HL-60 (cell line): ENCODE measurements at regions not wholly inside any gene's neighbourhood (a gene's known extent, or its start where the extent isn't known, plus 50 kb on each side); places are given as distances from the start of the nearest gene placed in this dataset.
A peak's percentile ranks its signal among the peaks of the same experiment; 100 is the strongest.

Source experiments
- DNase-seq, 2 experiments: peaks; one replicate each; pipeline ENCODE4 v3.0.0-alpha.2; 2010 to 2020; ENCODE audit warnings: low read depth in 1 of 2, low spot score in 1 of 2
- H3K27ac ChIP-seq: fragments of 250-450 bp; sonication (Bioruptor Pico); replicated peaks from 2 replicates; pipeline ENCODE4 v1.5.1; 2020; ENCODE audit warnings: mild to moderate bottlenecking, moderate library complexity
- H3K27me3 ChIP-seq: fragments of 250-450 bp; sonication (Bioruptor Pico); 2 replicates; pipeline ENCODE4 v1.5.1; 2021; ENCODE audit warnings: mild to moderate bottlenecking, moderate library complexity; ENCODE audit not compliant: insufficient read depth, poor library complexity, severe bottlenecking
- H3K4me3 ChIP-seq: replicated peaks from 2 replicates; pipeline ENCODE4 v1.5.1; 2011; ENCODE audit warnings: mild to moderate bottlenecking, control low read depth, low read length; ENCODE audit not compliant: insufficient read depth
- GABPA ChIP-seq: IDR thresholded peaks from 2 replicates; pipeline ENCODE4 v1.6.1; 2012; ENCODE audit warnings: low read depth
- POLR2AphosphoS5 ChIP-seq: IDR thresholded peaks from 2 replicates; pipeline ENCODE4 v1.6.1; 2012; ENCODE audit warnings: low read depth
- REST ChIP-seq: IDR thresholded peaks from 2 replicates; pipeline ENCODE4 v1.6.1; 2012; ENCODE audit warnings: low read depth; ENCODE audit not compliant: insufficient replicate concordance
- SPI1 ChIP-seq: IDR thresholded peaks from 2 replicates; pipeline ENCODE4 v1.6.1; 2012; ENCODE audit warnings: low read depth, mild to moderate bottlenecking, borderline replicate concordance
- TF ChIP-seq, protein P1 (sequence below): IDR thresholded peaks from one replicate; pipeline ENCODE4 v1.5.1; 2011; ENCODE audit warnings: low read length, control low read depth, inconsistent platforms; ENCODE audit not compliant: insufficient read depth

- no peak for DNase-seq
- TF ChIP-seq SPI1 (no peak), REST (no peak), GABPA (no peak), POLR2AphosphoS5 (no peak)
- TF ChIP-seq, protein P1, sequence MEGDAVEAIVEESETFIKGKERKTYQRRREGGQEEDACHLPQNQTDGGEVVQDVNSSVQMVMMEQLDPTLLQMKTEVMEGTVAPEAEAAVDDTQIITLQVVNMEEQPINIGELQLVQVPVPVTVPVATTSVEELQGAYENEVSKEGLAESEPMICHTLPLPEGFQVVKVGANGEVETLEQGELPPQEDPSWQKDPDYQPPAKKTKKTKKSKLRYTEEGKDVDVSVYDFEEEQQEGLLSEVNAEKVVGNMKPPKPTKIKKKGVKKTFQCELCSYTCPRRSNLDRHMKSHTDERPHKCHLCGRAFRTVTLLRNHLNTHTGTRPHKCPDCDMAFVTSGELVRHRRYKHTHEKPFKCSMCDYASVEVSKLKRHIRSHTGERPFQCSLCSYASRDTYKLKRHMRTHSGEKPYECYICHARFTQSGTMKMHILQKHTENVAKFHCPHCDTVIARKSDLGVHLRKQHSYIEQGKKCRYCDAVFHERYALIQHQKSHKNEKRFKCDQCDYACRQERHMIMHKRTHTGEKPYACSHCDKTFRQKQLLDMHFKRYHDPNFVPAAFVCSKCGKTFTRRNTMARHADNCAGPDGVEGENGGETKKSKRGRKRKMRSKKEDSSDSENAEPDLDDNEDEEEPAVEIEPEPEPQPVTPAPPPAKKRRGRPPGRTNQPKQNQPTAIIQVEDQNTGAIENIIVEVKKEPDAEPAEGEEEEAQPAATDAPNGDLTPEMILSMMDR: no peak
- Histone ChIP-seq H3K4me3 (no peak overlapping the region), H3K27ac (no peak overlapping the region), H3K27me3 (no peaks in the 10 kb centered on the region)
Measured at GRCh38 chr9:117649126-117649525, 55.1 kb upstream of the TLR4 start.

GRCh38 chr9:117644932-117645636 is 59.1 kb upstream of the TLR4 start:
- peak overlapping the region; percentile 52 for H3K27ac ChIP-seq
- TF ChIP-seq SPI1 (peak; percentile 52; the same call in 1 of the 2 replicates), GABPA (no peak), POLR2AphosphoS5 (no peak), REST (no peak)
- TF ChIP-seq, protein P1: no peak
- H3K4me3 ChIP-seq: no peak overlapping the region
- peak in 1 of 2 experiments; percentile 11 for DNase-seq
- peaks cover 2% of the 10 kb centered on the region for H3K27me3 ChIP-seq

DNA sequence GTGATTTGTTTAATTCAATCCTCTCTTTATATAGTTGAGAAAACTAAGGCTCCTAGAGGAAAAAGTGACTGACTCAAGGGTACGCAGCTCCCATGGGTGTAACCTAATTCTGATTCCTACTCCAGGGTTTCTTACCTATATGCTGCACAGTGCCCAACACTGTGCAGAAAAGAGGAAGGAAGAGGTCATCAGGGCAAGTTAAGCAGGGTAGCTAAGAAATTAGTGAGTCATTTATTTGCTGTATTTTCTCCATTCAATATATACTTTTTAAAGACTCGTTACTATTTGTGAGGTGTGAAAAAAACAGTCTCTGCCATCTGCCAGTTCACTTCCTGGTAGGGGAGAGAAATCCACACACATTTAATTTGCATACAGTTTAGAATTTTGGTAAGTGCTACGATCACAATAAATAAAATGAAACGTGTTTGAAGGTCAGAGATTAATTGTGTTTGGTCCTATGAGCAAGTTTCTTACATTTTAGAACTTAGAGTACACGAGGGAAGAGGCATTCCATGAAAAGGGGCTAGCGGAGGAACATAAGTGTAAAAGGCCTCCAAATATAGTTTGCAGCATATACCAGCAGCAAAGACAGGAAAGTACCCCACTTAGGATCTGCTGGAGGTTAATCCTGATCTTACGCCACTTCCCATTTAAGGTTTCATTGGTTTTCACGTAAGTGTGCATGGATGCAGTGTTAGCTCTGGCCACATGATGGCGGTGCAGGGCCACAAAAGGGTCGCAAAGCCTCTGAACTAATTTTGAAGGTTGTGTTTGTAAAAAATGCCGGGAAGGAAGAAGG is 59.9 kb upstream of the TLR4 start:
- Histone ChIP-seq H3K4me3 (no peak overlapping the region), H3K27ac (peak overlapping the region; percentile 52), H3K27me3 (peaks cover 2% of the 10 kb centered on the region)
- no peak for TF ChIP-seq REST
- TF ChIP-seq, protein P1: peak; percentile 93
- 0 out of 2 replicates have a peak, but pooled peaks have one; percentile 25 for TF ChIP-seq POLR2AphosphoS5
- no peak for TF ChIP-seq GABPA
- TF ChIP-seq SPI1: peak; percentile 87
- peak; percentile 63 to 81 for DNase-seq
